NCI-H2107 treated with DMSO at 0.1 percent for 48 hours (cell line): ENCODE measurements at regions not wholly inside any gene's neighbourhood (a gene's known extent, or its start where the extent isn't known, plus 50 kb on each side); places are given as distances from the start of the nearest gene placed in this dataset.
A peak's percentile ranks its signal among the peaks of the same experiment; 100 is the strongest.

Source experiments
- DNase-seq: peaks from one replicate; lab custom pipeline; 2025; ENCODE audit not compliant: unreplicated experiment; lab: John Stamatoyannopoulos, UW

- DNase-seq = peak; percentile 17
Observed at GRCh38 chr20:39264506-39265172, 302.5 kb downstream of the DHX35 start.

GRCh38 chr20:39263076-39263475 lies 300.9 kb downstream of the DHX35 start:
- DNase-seq = no peak

- no peak for DNase-seq
Observed at GRCh38 chr20:39259808-39260207, 297.7 kb downstream of the DHX35 start.

DNA sequence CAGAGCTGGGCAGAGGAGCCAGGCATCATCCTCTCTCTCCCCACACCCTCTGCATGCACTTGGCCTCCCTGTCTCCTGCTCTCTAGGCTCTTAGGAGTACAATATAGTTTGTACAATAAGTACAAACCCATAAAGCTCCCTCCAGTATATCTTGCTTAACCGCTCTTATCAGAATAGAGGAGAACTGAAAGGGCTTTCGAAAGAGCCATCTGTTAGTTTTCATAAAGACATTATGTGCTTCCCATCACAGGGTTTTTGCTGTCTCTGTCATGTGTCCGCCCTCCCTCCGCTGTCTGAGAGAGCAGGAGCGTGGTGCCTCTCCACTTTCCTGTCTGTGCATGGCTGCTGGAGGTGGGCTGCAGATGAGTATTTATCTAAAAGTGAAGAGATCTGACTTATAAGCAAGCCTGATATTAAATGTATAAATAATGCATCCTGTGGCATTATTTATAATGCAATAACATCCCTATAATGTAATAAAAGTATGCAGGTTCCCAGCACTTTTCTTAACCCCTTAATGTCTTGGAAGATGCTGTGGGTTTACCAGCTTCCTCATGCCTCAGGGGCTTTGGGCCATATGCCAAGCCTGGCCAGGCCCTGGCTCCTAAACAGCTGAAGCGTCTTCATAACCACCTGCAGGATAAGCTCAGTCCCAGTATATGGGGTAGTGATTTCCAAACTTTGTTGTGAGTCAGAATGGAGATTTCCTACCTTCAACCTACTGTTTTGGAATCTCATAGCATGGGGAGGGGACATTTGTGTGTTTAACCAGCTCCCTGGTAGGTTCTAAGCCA lies 297.1 kb downstream of the DHX35 start:
- no peak for DNase-seq

- no peak for DNase-seq
Observed at GRCh38 chr20:39258253-39258652, 296.1 kb downstream of the DHX35 start.

DNA sequence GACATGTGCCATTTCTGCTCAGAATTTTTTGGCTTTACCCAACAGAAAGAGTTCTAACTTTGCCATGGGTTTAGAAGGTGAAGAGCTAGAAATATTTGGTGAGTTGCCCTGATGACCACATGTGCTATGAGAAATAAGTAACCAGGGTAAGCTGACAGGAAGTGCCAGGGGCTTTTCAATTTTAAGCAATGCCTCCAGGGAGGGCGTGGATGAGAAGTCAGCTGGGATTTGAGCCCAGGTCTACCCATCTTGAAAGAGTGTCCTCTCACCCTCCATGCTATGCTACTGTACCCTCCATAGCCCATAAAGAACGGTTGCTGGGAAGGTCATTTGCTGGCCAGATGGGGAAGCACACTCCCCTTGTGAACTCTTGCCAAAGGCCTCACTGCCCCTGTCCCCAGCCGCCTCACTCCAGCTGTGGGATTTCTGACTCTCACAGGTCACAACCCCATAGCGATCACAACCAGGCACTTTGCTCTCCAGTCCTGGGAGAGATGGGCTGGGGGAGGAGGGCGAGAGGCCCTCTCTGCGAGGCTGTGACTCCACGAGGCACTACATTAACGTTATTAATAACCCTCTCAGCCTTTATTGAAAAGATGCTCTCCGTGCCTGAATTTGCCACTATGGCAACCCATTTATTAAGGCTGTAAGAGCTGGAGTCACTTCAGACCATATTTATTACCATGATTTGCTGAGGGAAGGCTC lies 291.1 kb downstream of the DHX35 start:
- DNase-seq = no peak

DNA sequence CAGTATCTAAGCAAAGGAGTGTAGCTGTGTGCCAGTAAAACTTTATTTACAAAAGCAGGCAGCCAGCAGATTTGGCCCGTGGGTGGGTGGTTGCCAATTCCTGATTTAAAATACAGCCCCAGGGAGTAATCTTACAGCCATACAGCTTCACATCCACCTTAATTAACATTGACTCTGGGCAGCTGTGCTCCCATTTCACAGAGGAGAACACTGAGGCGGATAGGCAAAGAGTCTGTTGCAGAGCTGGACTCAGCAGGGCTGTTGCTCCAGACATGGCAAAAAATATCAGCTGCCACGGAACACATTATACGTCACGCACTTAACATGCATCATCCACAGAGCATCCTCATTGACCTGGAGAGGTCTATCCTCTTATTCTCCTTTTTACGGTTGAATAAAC lies 289.9 kb downstream of the DHX35 start:
- no peak for DNase-seq

DNA sequence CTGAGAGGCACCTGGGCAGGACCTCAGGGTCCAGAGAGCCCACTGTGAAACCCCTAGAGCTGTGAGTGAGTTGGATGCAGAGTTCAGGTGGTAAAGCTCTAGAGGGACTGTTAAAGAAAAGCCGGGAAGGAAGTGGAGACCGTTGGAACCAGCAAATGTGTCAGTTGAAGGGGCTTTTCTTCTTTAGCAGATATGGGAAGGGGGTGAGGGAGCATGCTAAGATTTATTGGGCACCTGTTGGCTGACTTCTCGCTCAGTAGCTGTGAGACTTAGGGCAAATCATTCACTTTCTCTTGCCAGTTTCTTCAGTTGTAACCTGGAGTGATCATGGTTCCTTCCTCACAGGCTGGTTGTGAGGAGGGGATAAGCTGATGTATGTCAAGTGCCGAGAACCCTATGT lies 287.7 kb downstream of the DHX35 start:
- no peak for DNase-seq

DNA sequence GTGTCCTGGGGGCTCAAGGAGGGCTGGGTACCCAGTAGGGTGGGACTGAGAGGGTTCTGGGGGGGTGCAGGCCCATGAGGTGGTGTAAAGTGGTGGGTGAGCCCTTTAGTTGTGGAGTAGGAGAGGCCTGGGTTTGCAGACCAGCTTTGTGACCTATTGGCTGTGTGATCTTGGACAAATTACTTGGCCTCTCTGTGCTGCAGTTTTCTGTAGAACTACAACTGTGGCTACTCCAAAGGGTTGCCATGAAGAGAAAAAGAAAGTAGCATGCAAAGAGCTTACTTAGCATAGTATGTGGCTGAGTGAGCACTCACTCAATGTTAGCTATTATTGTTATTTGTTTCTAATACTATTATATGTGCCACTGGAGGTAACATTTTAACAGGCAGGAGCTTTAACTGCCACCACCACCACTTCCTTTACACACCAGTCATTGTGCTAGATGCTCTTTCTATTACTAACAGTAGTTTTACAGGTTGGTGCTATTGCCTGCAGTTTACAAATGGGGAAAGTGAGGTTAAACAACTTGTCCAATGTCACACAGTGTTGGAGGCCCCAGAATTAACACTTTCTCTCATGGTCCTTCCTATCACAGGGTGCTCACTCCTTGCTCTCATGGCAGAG lies 286.8 kb downstream of the DHX35 start:
- no peak for DNase-seq

GRCh38 chr20:39248171-39248861 lies 286.2 kb downstream of the DHX35 start:
- no peak for DNase-seq

DNA sequence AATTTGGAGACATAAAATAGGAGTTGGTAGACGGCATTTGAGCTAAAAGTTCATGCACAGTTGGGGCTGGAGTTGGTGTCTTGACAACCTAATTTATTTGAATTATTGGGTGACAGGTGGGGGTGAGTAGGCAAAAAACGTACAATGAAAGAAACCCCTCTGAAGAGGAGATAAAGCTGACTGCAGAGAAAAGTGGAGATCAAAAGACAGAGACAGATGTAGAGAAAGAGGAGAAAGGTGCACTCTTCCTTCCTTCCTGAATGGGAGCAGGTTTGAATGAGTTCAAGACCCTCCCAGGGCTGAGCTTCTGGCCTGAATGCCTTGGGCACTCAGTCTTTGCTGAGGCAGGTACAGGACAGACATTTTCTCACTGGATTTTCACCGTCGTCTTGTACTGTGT lies 284.3 kb downstream of the DHX35 start:
- no peak for DNase-seq

GRCh38 chr20:39245685-39246311 lies 283.7 kb downstream of the DHX35 start:
- no peak for DNase-seq

DNA sequence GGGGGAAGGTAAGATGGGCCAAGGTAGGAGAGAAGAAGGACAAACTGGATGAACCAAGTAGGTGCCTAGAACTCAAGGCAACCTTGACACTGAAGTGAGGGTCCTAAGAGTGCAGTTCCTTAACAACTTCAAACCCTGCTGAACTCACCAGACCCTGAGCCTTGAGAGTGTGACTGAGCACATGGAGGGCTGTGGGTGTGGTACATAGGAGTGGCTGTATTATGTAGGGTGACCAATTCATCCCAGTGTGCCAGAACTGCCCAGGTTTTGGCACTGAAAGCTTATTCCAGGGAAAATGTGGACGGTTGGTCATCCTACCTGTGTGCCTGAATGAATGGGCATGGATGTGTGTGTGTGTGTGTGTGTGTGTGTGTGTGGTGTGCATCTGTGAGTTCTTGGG lies 281.8 kb downstream of the DHX35 start:
- DNase-seq = no peak

GRCh38 chr20:39242614-39243013 lies 280.5 kb downstream of the DHX35 start:
- no peak for DNase-seq

DNA sequence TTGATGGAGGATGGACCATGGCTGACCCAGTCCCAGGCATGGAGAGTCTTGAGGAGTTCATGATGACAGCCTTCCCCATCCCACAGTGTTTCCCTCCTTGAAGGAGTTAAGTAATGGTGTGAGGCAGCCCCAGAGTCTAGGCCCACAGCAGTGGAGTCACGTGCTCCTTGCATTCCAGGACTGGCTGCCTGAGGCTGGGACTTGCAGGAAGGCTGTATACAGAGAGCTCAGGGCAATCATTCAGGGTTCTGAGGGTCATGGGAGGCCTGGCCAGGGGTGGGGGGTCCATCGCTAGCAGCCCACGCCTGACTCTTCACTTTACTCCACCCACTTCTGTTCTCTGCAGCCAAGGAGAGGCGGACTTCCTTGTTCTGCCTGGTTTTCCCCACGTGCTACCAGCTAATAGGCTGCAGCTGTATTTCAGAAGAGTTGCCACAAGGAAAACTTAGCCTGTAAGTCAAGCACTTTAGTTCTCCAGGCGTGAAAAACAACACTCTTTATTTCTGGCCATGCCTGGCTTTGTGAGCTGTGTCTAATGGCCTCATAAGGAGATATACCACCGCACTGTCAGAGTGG lies 272.5 kb downstream of the DHX35 start:
- DNase-seq = no peak

DNA sequence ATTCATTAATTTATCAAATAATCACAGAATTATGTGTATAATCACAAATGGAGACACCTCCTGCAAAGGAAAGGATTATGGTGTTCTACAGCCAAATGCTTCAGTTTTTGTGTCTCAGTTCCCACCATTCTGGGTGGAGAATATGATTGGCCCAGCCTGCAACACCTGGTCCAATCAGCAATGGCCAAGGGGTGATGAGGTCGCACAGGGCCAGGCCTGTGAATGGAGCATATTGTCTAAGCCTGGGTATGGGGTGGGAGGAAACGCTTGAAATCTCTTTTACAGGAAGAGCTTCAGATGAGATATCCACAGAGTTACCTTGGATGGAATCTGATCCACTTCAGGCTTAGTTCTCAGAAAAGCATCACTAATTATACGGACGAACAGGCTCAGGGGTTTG lies 271.6 kb downstream of the DHX35 start:
- DNase-seq = no peak

- no peak for DNase-seq
Observed at GRCh38 chr20:39227416-39227815, 265.3 kb downstream of the DHX35 start.

- no peak for DNase-seq
Observed at GRCh38 chr20:39225978-39226377, 263.8 kb downstream of the DHX35 start.

- DNase-seq = no peak
Observed at GRCh38 chr20:39225536-39225935, 263.4 kb downstream of the DHX35 start.

GRCh38 chr20:39222101-39222500 lies 260.0 kb downstream of the DHX35 start:
- no peak for DNase-seq
